Memory B cell (primary cell): ENCODE measurements at regions not wholly inside any gene's neighbourhood (a gene's known extent, or its start where the extent isn't known, plus 50 kb on each side); places are given as distances from the start of the nearest gene placed in this dataset.

Experiments used
- ATAC-seq: fragments of 150-1000 bp; cut with Tn5 transposase; 2 replicates; pipeline ENCODE4 v1.10.0; 2021; ENCODE audit warnings: low read depth, mild to moderate bottlenecking, moderate library complexity
- DNase-seq, 2 donors: peaks; one replicate each; pipeline ENCODE4 v3.0.0; 2022; ENCODE audit warnings: low spot score in 2 of 2
- H3K27ac Mint-ChIP-seq: one replicate; pipeline ENCODE4 v1.8.0; 2022; ENCODE audit warnings: mild to moderate bottlenecking, moderate library complexity, mixed read lengths
- H3K27me3 Mint-ChIP-seq: one replicate; pipeline ENCODE4 v1.8.0; 2022; ENCODE audit warnings: mixed read lengths
- H3K36me3 Mint-ChIP-seq: one replicate; pipeline ENCODE4 v1.8.0; 2022; ENCODE audit warnings: mild to moderate bottlenecking, mixed read lengths
- H3K4me1 Mint-ChIP-seq: one replicate; pipeline ENCODE4 v1.8.0; 2022; ENCODE audit warnings: mixed read lengths
- H3K4me3 Mint-ChIP-seq: one replicate; pipeline ENCODE4 v1.8.0; 2022; ENCODE audit warnings: mild to moderate bottlenecking, moderate library complexity, mixed read lengths
- H3K9me3 Mint-ChIP-seq: one replicate; pipeline ENCODE4 v1.8.0; 2022; ENCODE audit warnings: mixed read lengths

DNA sequence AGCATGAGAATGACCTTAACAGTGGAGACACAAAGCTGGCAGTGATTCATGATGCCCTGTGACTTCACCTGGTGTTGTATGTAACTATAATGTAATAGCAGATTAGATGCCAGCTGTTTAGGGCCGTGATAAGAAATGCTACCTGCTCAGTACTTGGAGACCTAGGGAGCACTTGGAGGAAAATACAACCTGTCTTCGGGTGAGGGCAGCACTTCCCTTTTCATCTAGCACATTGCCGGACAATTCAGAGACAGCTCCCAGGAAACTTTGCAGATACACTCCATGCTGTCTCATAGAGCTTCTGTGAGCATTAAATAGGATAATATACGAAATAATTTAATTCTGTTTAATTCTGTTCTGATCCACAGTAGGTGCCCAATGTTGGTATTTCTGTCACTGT lies 668.5 kb downstream of the TSN start:
- no peaks in the 10 kb centered on the region for H3K4me1 Mint-ChIP-seq
- H3K36me3 Mint-ChIP-seq: no peaks in the 10 kb centered on the region
- DNase-seq: no peak
- no peaks in the 10 kb centered on the region for H3K27me3 Mint-ChIP-seq
- H3K4me3 Mint-ChIP-seq: no peak overlapping the region
- no peak overlapping the region for H3K27ac Mint-ChIP-seq
- peaks cover 6% of the 10 kb centered on the region for H3K9me3 Mint-ChIP-seq
- ATAC-seq: no peak

DNA sequence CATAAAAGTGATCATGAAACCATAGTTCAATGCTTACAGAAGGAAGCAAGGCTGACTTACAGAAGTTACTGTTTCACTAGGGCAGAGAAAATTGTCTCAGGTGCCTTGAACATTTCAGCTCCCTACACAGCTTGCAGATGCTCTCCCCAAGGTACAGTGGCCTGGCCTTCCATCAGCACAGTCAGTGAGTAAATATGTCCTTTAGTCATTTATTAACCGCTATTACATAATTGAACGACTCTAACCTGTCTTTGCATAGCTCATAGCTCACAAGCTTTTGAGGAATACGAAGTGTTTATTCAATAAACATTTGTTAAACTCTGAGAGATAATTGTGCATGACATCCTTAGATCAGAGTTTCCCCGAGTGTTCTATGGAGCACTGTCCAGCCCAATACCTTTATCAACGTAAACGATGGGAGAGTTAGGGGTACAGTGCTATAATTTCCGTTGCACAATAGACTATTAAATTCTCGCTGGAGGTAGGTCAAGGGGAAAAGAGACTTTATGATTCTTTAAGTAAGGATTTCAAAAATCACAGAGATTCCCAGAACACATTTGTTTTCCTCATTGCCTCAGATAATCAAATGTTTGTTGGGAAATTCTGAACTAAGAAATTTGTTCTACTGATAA lies 677.8 kb downstream of the TSN start:
- H3K27ac Mint-ChIP-seq: no peak overlapping the region
- H3K27me3 Mint-ChIP-seq: no peaks in the 10 kb centered on the region
- DNase-seq: no peak

DNA sequence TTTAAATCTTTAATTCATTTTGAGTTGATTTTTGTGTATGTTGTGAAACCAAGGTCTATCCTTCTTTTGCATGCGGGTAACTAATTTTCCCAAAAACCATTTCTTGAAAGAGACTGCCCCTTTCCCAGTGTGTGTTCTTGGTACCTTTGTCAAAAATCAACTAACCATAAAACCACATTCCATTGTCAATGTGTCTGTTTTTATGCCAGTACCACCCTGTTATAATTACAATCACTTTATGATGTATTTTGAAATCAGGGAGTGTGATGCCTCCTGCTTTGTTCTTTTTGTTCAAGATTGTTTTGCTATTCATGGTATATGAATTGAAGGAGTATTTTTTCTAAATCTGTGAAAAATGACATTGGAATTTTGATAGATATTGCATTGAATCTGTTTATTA lies 689.6 kb downstream of the TSN start:
- Mint-ChIP-seq H3K4me1 (no peaks in the 10 kb centered on the region), H3K36me3 (no peaks in the 10 kb centered on the region), H3K27ac (no peak overlapping the region), H3K9me3 (peaks cover 5% of the 10 kb centered on the region), H3K27me3 (no peaks in the 10 kb centered on the region), H3K4me3 (no peak overlapping the region)
- DNase-seq (no peak), ATAC-seq (no peak)

More for the DNA sequence above, 677.8 kb downstream of the TSN start:
- H3K4me3 Mint-ChIP-seq: no peak overlapping the region
- H3K4me1 Mint-ChIP-seq: no peaks in the 10 kb centered on the region
- no peak for ATAC-seq
- no peaks in the 10 kb centered on the region for H3K36me3 Mint-ChIP-seq
- H3K9me3 Mint-ChIP-seq: no peaks in the 10 kb centered on the region

- Mint-ChIP-seq H3K27me3 (no peaks in the 10 kb centered on the region), H3K36me3 (no peaks in the 10 kb centered on the region), H3K4me3 (no peak overlapping the region), H3K4me1 (no peaks in the 10 kb centered on the region), H3K9me3 (peaks cover 5% of the 10 kb centered on the region), H3K27ac (no peak overlapping the region)
- ATAC-seq (no peak), DNase-seq (no peak)
Measured at GRCh38 chr2:122446761-122447160, 691.3 kb downstream of the TSN start.

GRCh38 chr2:122447237-122447636 lies 691.8 kb downstream of the TSN start:
- ATAC-seq: no peak
- H3K27ac Mint-ChIP-seq: no peak overlapping the region
- no peaks in the 10 kb centered on the region for H3K27me3 Mint-ChIP-seq
- H3K4me1 Mint-ChIP-seq: no peaks in the 10 kb centered on the region
- H3K4me3 Mint-ChIP-seq: no peak overlapping the region
- peaks cover 5% of the 10 kb centered on the region for H3K9me3 Mint-ChIP-seq
- H3K36me3 Mint-ChIP-seq: no peaks in the 10 kb centered on the region
- no peak for DNase-seq

GRCh38 chr2:122451040-122451439 lies 695.6 kb downstream of the TSN start:
- H3K27ac Mint-ChIP-seq: no peak overlapping the region
- no peaks in the 10 kb centered on the region for H3K4me1 Mint-ChIP-seq
- H3K27me3 Mint-ChIP-seq: no peaks in the 10 kb centered on the region
- H3K36me3 Mint-ChIP-seq: no peaks in the 10 kb centered on the region
- no peak overlapping the region for H3K4me3 Mint-ChIP-seq
- ATAC-seq: no peak
- peaks cover 8% of the 10 kb centered on the region for H3K9me3 Mint-ChIP-seq
- no peak for DNase-seq

DNA sequence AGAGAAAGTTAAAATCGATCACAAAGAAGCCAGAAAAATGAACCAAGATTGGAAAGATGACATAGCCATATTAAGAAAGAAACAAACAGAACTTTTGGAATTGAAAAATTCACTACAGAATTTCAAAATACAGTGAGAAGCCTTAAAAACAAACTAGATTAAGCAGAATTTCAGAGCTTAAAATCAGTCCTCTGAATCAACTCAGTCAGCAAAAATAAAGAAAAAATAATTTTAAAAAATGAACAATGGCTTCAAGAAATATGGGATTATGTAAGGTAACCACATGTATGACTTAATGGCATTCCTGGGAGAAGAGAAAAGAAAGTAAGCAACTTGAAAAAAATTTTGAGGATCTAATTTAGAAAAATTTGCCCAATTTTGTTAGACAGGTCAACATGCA lies 696.2 kb downstream of the TSN start:
- no peaks in the 10 kb centered on the region for H3K36me3 Mint-ChIP-seq
- H3K27ac Mint-ChIP-seq: no peak overlapping the region
- ATAC-seq (no peak), DNase-seq (no peak)
- H3K27me3 Mint-ChIP-seq: no peaks in the 10 kb centered on the region
- peaks cover 7% of the 10 kb centered on the region for H3K9me3 Mint-ChIP-seq
- H3K4me3 Mint-ChIP-seq: no peak overlapping the region
- H3K4me1 Mint-ChIP-seq: no peaks in the 10 kb centered on the region

GRCh38 chr2:122469147-122469546 lies 713.7 kb downstream of the TSN start:
- DNase-seq (no peak), ATAC-seq (no peak)
- Mint-ChIP-seq H3K27me3 (no peaks in the 10 kb centered on the region), H3K4me1 (no peaks in the 10 kb centered on the region), H3K4me3 (no peak overlapping the region), H3K36me3 (no peaks in the 10 kb centered on the region), H3K27ac (no peak overlapping the region), H3K9me3 (no peaks in the 10 kb centered on the region)

- H3K9me3 Mint-ChIP-seq: no peaks in the 10 kb centered on the region
- ATAC-seq (no peak), DNase-seq (no peak)
- H3K4me1 Mint-ChIP-seq: no peaks in the 10 kb centered on the region
- no peaks in the 10 kb centered on the region for H3K27me3 Mint-ChIP-seq
- H3K27ac Mint-ChIP-seq: no peak overlapping the region
- H3K36me3 Mint-ChIP-seq: no peaks in the 10 kb centered on the region
- no peak overlapping the region for H3K4me3 Mint-ChIP-seq
Measured at GRCh38 chr2:122471753-122472152, 716.3 kb downstream of the TSN start.

GRCh38 chr2:122478117-122478516 lies 722.7 kb downstream of the TSN start:
- H3K4me3 Mint-ChIP-seq: no peak overlapping the region

GRCh38 chr2:122478771-122479170 lies 723.3 kb downstream of the TSN start:
- Mint-ChIP-seq H3K9me3 (peaks cover 2% of the 10 kb centered on the region), H3K27ac (no peak overlapping the region), H3K4me1 (no peaks in the 10 kb centered on the region), H3K36me3 (no peaks in the 10 kb centered on the region), H3K27me3 (no peaks in the 10 kb centered on the region), H3K4me3 (no peak overlapping the region)
- ATAC-seq: no peak
- no peak for DNase-seq

More at GRCh38 chr2:122478117-122478516, 722.7 kb downstream of the TSN start:
- Mint-ChIP-seq H3K27ac (no peak overlapping the region), H3K36me3 (no peaks in the 10 kb centered on the region), H3K27me3 (no peaks in the 10 kb centered on the region), H3K4me1 (no peaks in the 10 kb centered on the region), H3K9me3 (peaks cover 2% of the 10 kb centered on the region)
- ATAC-seq: no peak
- DNase-seq: no peak

DNA sequence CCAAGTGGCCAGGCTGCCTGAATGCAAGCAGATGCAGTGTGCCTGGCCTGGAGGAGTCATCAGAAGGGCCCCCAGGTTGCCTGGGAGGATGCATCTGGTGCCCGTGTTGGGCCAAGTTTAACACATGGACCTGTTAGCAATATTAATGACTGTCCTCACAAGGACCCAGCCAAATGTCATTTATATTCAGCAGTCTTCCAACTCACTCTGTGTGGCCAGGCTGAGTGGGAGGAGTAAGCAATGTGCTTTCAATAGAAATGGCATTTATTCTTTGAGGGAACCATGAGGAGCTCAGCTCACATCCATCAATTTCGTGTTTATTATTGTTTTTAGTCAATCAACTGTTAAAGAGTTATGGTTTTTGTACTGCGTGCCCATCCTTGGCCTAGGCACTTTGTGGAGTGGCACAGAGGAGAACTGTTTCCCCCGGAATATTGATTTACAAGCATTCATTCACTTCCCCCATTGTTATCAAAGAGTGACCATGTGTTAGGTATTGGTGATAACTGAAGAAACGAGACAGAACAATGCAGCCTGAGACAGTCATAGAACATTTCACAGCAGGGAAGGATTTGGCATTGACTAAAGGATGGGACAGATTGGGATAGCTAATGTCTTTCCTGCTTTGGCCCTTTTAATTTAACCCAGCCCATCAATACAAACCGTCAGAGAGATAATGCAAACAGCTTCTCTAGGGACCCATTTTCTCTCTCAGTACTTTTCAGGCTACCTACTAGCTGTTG lies 725.2 kb downstream of the TSN start:
- Mint-ChIP-seq H3K27ac (no peak overlapping the region), H3K27me3 (no peaks in the 10 kb centered on the region), H3K36me3 (no peaks in the 10 kb centered on the region), H3K4me1 (no peaks in the 10 kb centered on the region), H3K4me3 (no peak overlapping the region), H3K9me3 (peaks cover 2% of the 10 kb centered on the region)
- DNase-seq (no peak), ATAC-seq (no peak)

DNA sequence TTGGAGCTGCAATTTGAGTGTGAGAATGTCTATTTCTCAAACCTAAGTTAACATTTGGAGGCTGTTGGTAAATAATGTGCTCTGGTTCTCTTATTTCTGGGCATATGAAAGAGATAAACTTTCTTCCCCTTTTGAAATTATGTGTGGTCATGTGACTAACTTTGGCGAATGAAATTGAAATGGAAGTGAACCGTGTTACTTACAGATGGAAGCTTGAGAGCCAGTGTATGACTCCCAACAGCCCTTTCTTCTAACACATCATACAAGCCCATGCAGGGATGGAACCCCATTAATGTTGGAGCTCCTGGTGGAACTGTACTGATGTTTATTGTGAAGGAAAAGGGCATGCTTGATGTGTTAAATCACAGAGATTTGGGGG lies 725.8 kb downstream of the TSN start:
- H3K4me1 Mint-ChIP-seq: no peaks in the 10 kb centered on the region
- H3K36me3 Mint-ChIP-seq: no peaks in the 10 kb centered on the region
- no peak overlapping the region for H3K27ac Mint-ChIP-seq
- no peaks in the 10 kb centered on the region for H3K27me3 Mint-ChIP-seq
- peaks cover 2% of the 10 kb centered on the region for H3K9me3 Mint-ChIP-seq
- no peak for ATAC-seq
- H3K4me3 Mint-ChIP-seq: no peak overlapping the region
- DNase-seq: no peak

DNA sequence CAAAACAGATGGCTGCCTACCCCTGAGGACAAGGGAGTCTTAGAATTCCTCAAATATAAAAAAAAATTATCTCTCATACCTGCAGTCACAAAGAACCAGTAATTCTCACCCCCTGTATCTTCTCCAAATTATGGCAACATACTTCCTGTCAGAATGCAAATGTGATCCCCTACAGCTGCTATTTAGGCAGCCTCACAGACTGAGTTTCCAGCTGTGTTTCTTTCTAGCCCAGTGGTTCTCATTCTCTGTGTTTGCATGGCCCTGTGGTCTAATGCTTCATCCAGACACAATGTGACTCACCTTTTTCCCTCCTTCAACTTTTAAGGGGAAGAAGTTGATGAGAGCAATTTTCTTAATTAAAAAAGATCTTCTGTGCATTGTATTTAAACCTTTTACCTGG lies 726.3 kb downstream of the TSN start:
- Mint-ChIP-seq H3K4me3 (no peak overlapping the region), H3K27me3 (no peaks in the 10 kb centered on the region)
- ATAC-seq: no peak

DNA sequence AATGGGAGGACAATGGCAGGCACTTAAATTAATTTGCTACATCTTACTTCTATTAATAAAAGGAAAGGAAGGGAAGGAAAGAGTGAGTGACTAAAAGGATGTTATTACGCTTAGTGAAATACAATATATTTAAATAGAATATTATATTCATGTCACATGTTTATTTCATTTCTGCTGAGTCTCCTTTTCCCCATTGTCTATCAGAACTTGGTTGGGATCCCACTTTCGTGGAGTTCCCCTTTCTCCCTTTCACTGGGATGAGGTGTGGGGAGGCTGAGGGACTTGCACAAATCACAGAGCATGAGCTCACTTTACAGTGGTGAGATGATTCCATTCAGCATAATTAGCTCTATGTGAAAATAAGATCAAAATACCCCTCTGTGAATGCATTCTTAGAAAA lies 730.6 kb downstream of the TSN start:
- no peak overlapping the region for H3K27ac Mint-ChIP-seq
- DNase-seq: no peak
- H3K4me1 Mint-ChIP-seq: no peaks in the 10 kb centered on the region
- peaks cover 4% of the 10 kb centered on the region for H3K9me3 Mint-ChIP-seq
- no peak overlapping the region for H3K4me3 Mint-ChIP-seq
- no peaks in the 10 kb centered on the region for H3K27me3 Mint-ChIP-seq
- no peak for ATAC-seq
- no peaks in the 10 kb centered on the region for H3K36me3 Mint-ChIP-seq

More for the DNA sequence above, 726.3 kb downstream of the TSN start:
- peaks cover 2% of the 10 kb centered on the region for H3K9me3 Mint-ChIP-seq
- H3K4me1 Mint-ChIP-seq: no peaks in the 10 kb centered on the region
- H3K36me3 Mint-ChIP-seq: no peaks in the 10 kb centered on the region
- DNase-seq: no peak
- no peak overlapping the region for H3K27ac Mint-ChIP-seq
